CD14-positive monocyte (primary cell): ENCODE measurements at regions not wholly inside any gene's neighbourhood (a gene's known extent, or its start where the extent isn't known, plus 50 kb on each side); places are given as distances from the start of the nearest gene placed in this dataset.

Experiments used
- DNase-seq, 3 donors: peaks; one replicate each; pipeline ENCODE4 v3.0.0-alpha.2; 2011 to 2022
- H2AFZ ChIP-seq: 2 replicates; pipeline ENCODE4 v1.6.0; 2012; ENCODE audit warnings: mild to moderate bottlenecking, low read depth, low read length, inconsistent platforms; ENCODE audit not compliant: insufficient read depth, poor library complexity, severe bottlenecking
- H3K27ac ChIP-seq, 2 donors: 1 replicate in 1 of 2; 2 replicates in 1 of 2; pipeline ENCODE4 v1.5.1; 2012 to 2013; ENCODE audit warnings: low read length in 2 of 2, control low read depth in 1 of 2, inconsistent platforms in 1 of 2, low read depth in 1 of 2, mild to moderate bottlenecking in 1 of 2
- H3K27me3 ChIP-seq, 2 donors: one replicate each; pipeline versions ENCODE4 v1.6.0 to v1.6.1; 2011 to 2013; ENCODE audit warnings: low read length in 2 of 2; ENCODE audit not compliant: control insufficient read depth in 2 of 2, insufficient read depth in 2 of 2
- H3K36me3 ChIP-seq, 2 donors: replicated peaks in 1 of 2; 1 replicate in 1 of 2; 2 replicates in 1 of 2; pipeline versions ENCODE4 v1.5.1 to v1.6.1; 2012 to 2013; ENCODE audit warnings: low read length in 2 of 2, control low read depth in 1 of 2, inconsistent platforms in 1 of 2, mild to moderate bottlenecking in 1 of 2; ENCODE audit not compliant: insufficient read depth in 2 of 2, control insufficient read depth in 1 of 2
- H3K4me1 ChIP-seq, 2 donors: 1 replicate in 1 of 2; 2 replicates in 1 of 2; pipeline versions ENCODE4 v1.5.1 to v1.6.1; 2012 to 2013; ENCODE audit warnings: low read length in 2 of 2, control low read depth in 1 of 2, inconsistent platforms in 1 of 2, mild to moderate bottlenecking in 1 of 2, moderate library complexity in 1 of 2; ENCODE audit not compliant: insufficient read depth in 2 of 2, control insufficient read depth in 1 of 2
- H3K4me2 ChIP-seq: replicated peaks from 2 replicates; pipeline ENCODE3; 2012; ENCODE audit warnings: low read length, moderate library complexity, mild to moderate bottlenecking; ENCODE audit not compliant: poor library complexity, severe bottlenecking; ENCODE audit errors: extremely low read depth
- H3K4me3 ChIP-seq, 3 experiments: fragments of 200-600 bp in 1 of 3; sonication (generic) in 1 of 3; replicated peaks in 1 of 3; 1 replicate in 2 of 3; 2 replicates in 1 of 3; pipeline ENCODE4 v1.5.1; 2011 to 2013; ENCODE audit warnings: low read length in 3 of 3, mild to moderate bottlenecking in 3 of 3, control low read depth in 2 of 3, low read depth in 2 of 3, inconsistent platforms in 1 of 3, moderate library complexity in 1 of 3
- H3K79me2 ChIP-seq: 2 replicates; pipeline ENCODE4 v1.6.0; 2012; ENCODE audit warnings: mild to moderate bottlenecking, control low read depth, inconsistent platforms, low read length, moderate library complexity; ENCODE audit not compliant: insufficient read depth
- H3K9ac ChIP-seq: 2 replicates; pipeline ENCODE4 v1.6.0; 2017; ENCODE audit warnings: low read length, mild to moderate bottlenecking; ENCODE audit not compliant: insufficient read depth, poor library complexity, severe bottlenecking
- H3K9me3 ChIP-seq, 2 donors: replicated peaks in 1 of 2; 1 replicate in 1 of 2; 2 replicates in 1 of 2; pipeline versions ENCODE4 v1.5.1 to v1.6.1; 2012 to 2013; ENCODE audit warnings: low read length in 2 of 2, control low read depth in 1 of 2; ENCODE audit not compliant: control insufficient read depth in 1 of 2, insufficient read depth in 1 of 2
- H4K20me1 ChIP-seq: 2 replicates; pipeline ENCODE4 v1.6.0; 2012; ENCODE audit warnings: mild to moderate bottlenecking, low read length, control low read depth, moderate library complexity; ENCODE audit not compliant: insufficient read depth
- H3K27ac Mint-ChIP-seq, 7 donors: one replicate each; pipeline ENCODE4 v1.8.0; 2020; ENCODE audit warnings: mild to moderate bottlenecking in 7 of 7, mixed read lengths in 7 of 7, moderate library complexity in 6 of 7, inconsistent platforms in 2 of 7
- H3K27me3 Mint-ChIP-seq, 3 donors: one replicate each; pipeline ENCODE4 v1.8.0; 2021 to 2022; ENCODE audit warnings: low read depth in 3 of 3, mild to moderate bottlenecking in 3 of 3, mixed read lengths in 3 of 3, moderate library complexity in 3 of 3, inconsistent platforms in 1 of 3
- H3K36me3 Mint-ChIP-seq, 2 donors: one replicate each; pipeline ENCODE4 v1.8.0; 2020; ENCODE audit warnings: mixed read lengths in 2 of 2, inconsistent platforms in 1 of 2, mild to moderate bottlenecking in 1 of 2
- H3K4me1 Mint-ChIP-seq: one replicate; pipeline ENCODE4 v1.8.0; 2020; ENCODE audit warnings: mild to moderate bottlenecking, mixed read lengths
- H3K4me3 Mint-ChIP-seq, 2 donors: one replicate each; pipeline ENCODE4 v1.8.0; 2020; ENCODE audit warnings: mild to moderate bottlenecking in 2 of 2, mixed read lengths in 2 of 2, moderate library complexity in 1 of 2
- H3K9me3 Mint-ChIP-seq, 7 donors: one replicate each; pipeline ENCODE4 v1.8.0; 2020 to 2022; ENCODE audit warnings: mixed read lengths in 7 of 7, mild to moderate bottlenecking in 6 of 7, moderate library complexity in 6 of 7, inconsistent platforms in 2 of 7
- CTCF ChIP-seq: fragments of 200-600 bp; IDR thresholded peaks from one replicate; pipeline ENCODE4 v1.8.0; 2022; ENCODE audit warnings: antibody characterized with exemption, mild to moderate bottlenecking
- WGBS: methylation state at CpG from one replicate; pipeline ENCODE4 v1.1.5; 2013; ENCODE audit warnings: missing lambda C conversion rate; ENCODE audit not compliant: insufficient coverage; 5-methylcytosine and 5-hydroxymethylcytosine counted together
- intact Hi-C, 2 donors: fragments of 100-400 bp; cut with micrococcal nuclease; formaldehyde crosslinking; loops; one replicate each; pipeline versions ENCODE4 v1.15.0 to v1.15.1; 2023

GRCh38 chr9:135408476-135409254 lies 70.9 kb upstream of the PPP1R26 start:
- peaks cover 5 to 52% (median 11%) of the 10 kb centered on the region in 3 donors for H3K27me3 Mint-ChIP-seq
- TF ChIP-seq CTCF = no peak
- no peaks in the 10 kb centered on the region for H3K4me1 Mint-ChIP-seq
- no peak overlapping the region for H3K4me3 Mint-ChIP-seq
- Histone ChIP-seq H2AFZ (no peak overlapping the region), H3K9me3 (no peaks in the 10 kb centered on the region), H3K36me3 (no peaks in the 10 kb centered on the region), H3K27ac (no peak overlapping the region), H3K27me3 (no peaks in the 10 kb centered on the region), H3K4me3 (no peak overlapping the region), H3K4me2 (no peak overlapping the region), H3K9ac (no peak overlapping the region), H3K79me2 (no peaks in the 10 kb centered on the region), H3K4me1 (peaks cover 0 to under 1% of the 10 kb centered on the region in 2 donors), H4K20me1 (no peaks in the 10 kb centered on the region)
- 90% methylated on average over 6 of the region's 14 CpGs for WGBS
- intact Hi-C loops = no loop called here
- no peak overlapping the region for H3K27ac Mint-ChIP-seq
- no peaks in the 10 kb centered on the region for H3K36me3 Mint-ChIP-seq
- DNase-seq = no peak
- H3K9me3 Mint-ChIP-seq = peaks cover 0 to 5% (median 0%) of the 10 kb centered on the region in 7 donors

- no peak overlapping the region for H3K9ac ChIP-seq
- H3K36me3 Mint-ChIP-seq = no peaks in the 10 kb centered on the region
- H3K9me3 ChIP-seq = no peaks in the 10 kb centered on the region
- H3K27me3 ChIP-seq = no peaks in the 10 kb centered on the region
- intact Hi-C loops = loop anchor here (5.0 kb wide), 2 partner anchors 707 to 712 kb away; no protein-coding TSS in a partner anchor
- peaks cover 0 to 5% of the 10 kb centered on the region in 2 donors for H3K4me1 ChIP-seq
- no peaks in the 10 kb centered on the region for H3K4me1 Mint-ChIP-seq
- H3K4me3 Mint-ChIP-seq = no peak overlapping the region
- no peak overlapping the region for H3K4me2 ChIP-seq
- TF ChIP-seq CTCF = no peak
- H3K9me3 Mint-ChIP-seq = peaks cover 0 to 5% (median 0%) of the 10 kb centered on the region in 7 donors
- H2AFZ ChIP-seq = no peak overlapping the region
- peaks cover 5 to 57% (median 16%) of the 10 kb centered on the region in 3 donors for H3K27me3 Mint-ChIP-seq
- no peaks in the 10 kb centered on the region for H3K79me2 ChIP-seq
- DNase-seq = no peak
- no peak overlapping the region for H3K27ac ChIP-seq
- H4K20me1 ChIP-seq = no peaks in the 10 kb centered on the region
- H3K36me3 ChIP-seq = no peaks in the 10 kb centered on the region
- 83% methylated on average over 25 of the region's 30 CpGs for WGBS
- no peak overlapping the region for H3K27ac Mint-ChIP-seq
- no peak overlapping the region for H3K4me3 ChIP-seq
Observed at GRCh38 chr9:135409286-135410200, 70.0 kb upstream of the PPP1R26 start.
